Astrocyte (in vitro differentiated cells and primary cell): ENCODE measurements at regions not wholly inside any gene's neighbourhood (a gene's known extent, or its start where the extent isn't known, plus 50 kb on each side); places are given as distances from the start of the nearest gene placed in this dataset.

Source experiments
- DNase-seq: peaks from one replicate; pipeline ENCODE4 v3.0.0-alpha.2; 2010; ENCODE audit warnings: low read depth
- FAIRE-seq: peaks from 2 replicates; lab custom pipeline; 2011; peaks lifted over from hg19 to GRCh38; lab: Jason Lieb, UNC
- H2AFZ ChIP-seq: 2 replicates; pipeline ENCODE4 v1.6.0; 2012; ENCODE audit warnings: low read depth, low read length, inconsistent platforms
- H3K27ac ChIP-seq: 2 replicates; pipeline ENCODE4 v1.5.1; 2011; ENCODE audit warnings: low read depth, low read length, inconsistent platforms
- H3K27me3 ChIP-seq: 2 replicates; pipeline ENCODE4 v1.6.0; 2011; ENCODE audit warnings: low read length, inconsistent platforms; ENCODE audit not compliant: insufficient read depth
- H3K36me3 ChIP-seq: 2 replicates; pipeline ENCODE4 v1.5.1; 2011; ENCODE audit warnings: low read length, inconsistent platforms; ENCODE audit not compliant: insufficient read depth
- H3K4me1 ChIP-seq: 2 replicates; pipeline ENCODE4 v1.5.1; 2011; ENCODE audit warnings: low read length, inconsistent platforms; ENCODE audit not compliant: insufficient read depth
- H3K4me2 ChIP-seq: 2 replicates; pipeline ENCODE4 v1.6.0; 2012; ENCODE audit warnings: low read length, inconsistent platforms
- H3K4me3 ChIP-seq: 2 replicates; pipeline ENCODE4 v1.5.1; 2011; ENCODE audit warnings: low read depth, mild to moderate bottlenecking, low read length, inconsistent platforms; ENCODE audit not compliant: insufficient read depth
- H3K79me2 ChIP-seq: 2 replicates; pipeline ENCODE4 v1.6.0; 2012; ENCODE audit warnings: mild to moderate bottlenecking, low read length, inconsistent platforms; ENCODE audit not compliant: insufficient read depth
- H3K9ac ChIP-seq: 2 replicates; pipeline ENCODE4 v1.6.0; 2012; ENCODE audit warnings: mild to moderate bottlenecking, low read length, inconsistent platforms
- H3K9me3 ChIP-seq: 2 replicates; pipeline ENCODE4 v1.5.1; 2012; ENCODE audit warnings: low read depth, mild to moderate bottlenecking, low read length, inconsistent platforms; ENCODE audit not compliant: insufficient read depth
- H4K20me1 ChIP-seq: 2 replicates; pipeline ENCODE4 v1.6.0; 2012; ENCODE audit warnings: low read length, inconsistent platforms; ENCODE audit not compliant: insufficient read depth
- H3K27ac Mint-ChIP-seq: one replicate; pipeline ENCODE4 v1.8.0; 2021; ENCODE audit warnings: mild to moderate bottlenecking, mixed read lengths; ENCODE audit not compliant: unreplicated experiment
- H3K27me3 Mint-ChIP-seq: one replicate; pipeline ENCODE4 v1.8.0; 2021; ENCODE audit warnings: low read depth, mixed read lengths; ENCODE audit not compliant: unreplicated experiment
- H3K36me3 Mint-ChIP-seq: one replicate; pipeline ENCODE4 v1.8.0; 2021; ENCODE audit warnings: low read depth, mixed read lengths; ENCODE audit not compliant: unreplicated experiment
- H3K4me1 Mint-ChIP-seq: one replicate; pipeline ENCODE4 v1.8.0; 2021; ENCODE audit warnings: low read depth, mixed read lengths; ENCODE audit not compliant: unreplicated experiment
- H3K4me3 Mint-ChIP-seq: one replicate; pipeline ENCODE4 v1.8.0; 2021; ENCODE audit warnings: mild to moderate bottlenecking, moderate library complexity, mixed read lengths; ENCODE audit not compliant: unreplicated experiment
- H3K9me3 Mint-ChIP-seq: one replicate; pipeline ENCODE4 v1.8.0; 2021; ENCODE audit warnings: mild to moderate bottlenecking, mixed read lengths; ENCODE audit not compliant: unreplicated experiment
- CTCF ChIP-seq: IDR thresholded peaks from 2 replicates; pipeline ENCODE4 v1.5.1; 2011; ENCODE audit warnings: low read depth, mild to moderate bottlenecking, inconsistent platforms, low read length, moderate library complexity; ENCODE audit not compliant: insufficient read depth
- EZH2 ChIP-seq: IDR thresholded peaks from 2 replicates; pipeline ENCODE4 v1.6.1; 2012; ENCODE audit warnings: mild to moderate bottlenecking, low read length, inconsistent platforms; ENCODE audit not compliant: insufficient read depth

- FAIRE-seq (no peak), DNase-seq (no peak)
- no peaks in the 10 kb centered on the region for H3K36me3 ChIP-seq
- H3K4me2 ChIP-seq: no peak overlapping the region
- TF ChIP-seq EZH2: no peak
- no peak for TF ChIP-seq CTCF
- Mint-ChIP-seq H3K9me3 (peaks cover 3% of the 10 kb centered on the region), H3K27me3 (no peaks in the 10 kb centered on the region), H3K27ac (no peak overlapping the region), H3K4me1 (peaks cover 8% of the 10 kb centered on the region), H3K36me3 (no peaks in the 10 kb centered on the region), H3K4me3 (no peak overlapping the region)
- no peak overlapping the region for H3K9ac ChIP-seq
- no peak overlapping the region for H3K4me3 ChIP-seq
- no peaks in the 10 kb centered on the region for H3K27me3 ChIP-seq
- no peak overlapping the region for H2AFZ ChIP-seq
- H3K79me2 ChIP-seq: no peaks in the 10 kb centered on the region
- H4K20me1 ChIP-seq: no peaks in the 10 kb centered on the region
- H3K4me1 ChIP-seq: no peaks in the 10 kb centered on the region
- no peak overlapping the region for H3K27ac ChIP-seq
- H3K9me3 ChIP-seq: no peaks in the 10 kb centered on the region
Measured at GRCh38 chr14:44370727-44371126, 136.4 kb downstream of the FSCB start.

DNA sequence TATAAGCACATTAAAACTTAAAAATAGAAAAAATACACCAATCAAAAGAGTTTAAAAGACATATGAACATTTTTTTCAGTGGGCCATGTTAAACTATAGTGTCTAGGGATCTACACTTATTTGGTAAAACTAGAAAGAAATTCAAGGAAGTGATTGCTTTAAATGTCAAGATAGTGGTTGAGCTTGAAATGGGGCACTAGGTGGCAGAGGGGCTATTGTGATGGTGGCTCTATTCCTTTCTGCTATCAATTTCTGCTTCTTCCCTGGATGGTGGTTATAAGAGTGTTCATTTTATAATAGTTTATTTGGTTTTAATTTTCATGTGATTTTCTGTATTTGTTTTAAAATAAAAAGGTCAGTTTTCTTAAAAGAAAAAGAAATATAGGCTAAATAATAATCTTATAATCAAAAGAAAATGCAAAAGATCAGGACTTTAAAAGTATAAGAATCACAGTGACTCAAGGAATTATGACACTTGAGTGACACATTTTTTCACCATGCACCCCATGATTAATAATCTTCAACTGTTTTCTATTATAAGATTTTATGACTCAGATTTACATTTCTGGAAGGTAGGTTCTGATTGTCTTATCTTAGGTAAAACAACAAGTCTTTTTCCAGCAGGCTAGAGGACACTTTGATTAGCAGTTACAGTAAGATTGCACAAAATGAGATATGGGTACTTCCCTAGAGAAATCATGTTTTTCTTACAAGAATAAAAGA, 137.5 kb downstream of the FSCB start:
- Mint-ChIP-seq H3K4me3 (no peak overlapping the region), H3K9me3 (peaks cover 2% of the 10 kb centered on the region), H3K36me3 (no peaks in the 10 kb centered on the region), H3K27me3 (no peaks in the 10 kb centered on the region), H3K27ac (no peak overlapping the region), H3K4me1 (peaks cover 8% of the 10 kb centered on the region)
- no peak overlapping the region for H3K27ac ChIP-seq
- H3K4me2 ChIP-seq: no peak overlapping the region
- no peaks in the 10 kb centered on the region for H3K79me2 ChIP-seq
- no peak for TF ChIP-seq EZH2
- TF ChIP-seq CTCF: no peak
- no peak overlapping the region for H3K4me3 ChIP-seq
- no peaks in the 10 kb centered on the region for H3K4me1 ChIP-seq
- DNase-seq: no peak
- no peaks in the 10 kb centered on the region for H3K27me3 ChIP-seq
- no peak overlapping the region for H2AFZ ChIP-seq
- no peaks in the 10 kb centered on the region for H3K9me3 ChIP-seq
- H4K20me1 ChIP-seq: no peaks in the 10 kb centered on the region
- H3K9ac ChIP-seq: no peak overlapping the region
- no peak for FAIRE-seq
- no peaks in the 10 kb centered on the region for H3K36me3 ChIP-seq

DNA sequence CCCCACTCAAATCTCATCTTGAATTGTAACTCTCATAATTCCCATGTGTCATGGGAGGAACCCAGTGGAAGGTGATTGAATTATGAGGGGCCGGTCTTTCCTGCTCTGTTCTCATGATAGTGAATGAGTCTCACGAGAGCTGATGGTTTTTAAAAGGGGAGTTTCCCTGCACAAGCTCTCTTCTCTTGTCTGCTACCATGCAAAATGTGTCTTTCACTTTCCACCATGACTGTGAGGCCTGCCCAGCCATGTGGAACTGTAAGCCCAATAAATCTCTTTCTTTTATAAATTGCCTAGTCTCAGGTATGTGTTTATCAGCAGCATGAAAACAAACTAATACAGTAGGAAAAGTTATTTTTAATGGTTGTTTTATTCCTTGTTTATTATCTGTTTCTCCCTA, 146.0 kb downstream of the FSCB start:
- H3K27me3 ChIP-seq: no peaks in the 10 kb centered on the region
- H3K4me1 ChIP-seq: no peaks in the 10 kb centered on the region
- no peak overlapping the region for H3K4me3 Mint-ChIP-seq
- H3K4me3 ChIP-seq: no peak overlapping the region
- H3K9me3 ChIP-seq: no peaks in the 10 kb centered on the region
- no peak overlapping the region for H2AFZ ChIP-seq
- no peaks in the 10 kb centered on the region for H3K4me1 Mint-ChIP-seq
- TF ChIP-seq CTCF (no peak), EZH2 (no peak)
- DNase-seq: no peak
- H3K36me3 Mint-ChIP-seq: no peaks in the 10 kb centered on the region
- H3K9ac ChIP-seq: no peak overlapping the region
- no peaks in the 10 kb centered on the region for H3K27me3 Mint-ChIP-seq
- H3K36me3 ChIP-seq: no peaks in the 10 kb centered on the region
- FAIRE-seq: no peak
- H4K20me1 ChIP-seq: no peaks in the 10 kb centered on the region
- H3K9me3 Mint-ChIP-seq: peaks cover 2% of the 10 kb centered on the region
- no peak overlapping the region for H3K4me2 ChIP-seq
- no peak overlapping the region for H3K27ac Mint-ChIP-seq
- no peaks in the 10 kb centered on the region for H3K79me2 ChIP-seq
- H3K27ac ChIP-seq: no peak overlapping the region
